ENCODE measurements at regions not wholly inside any gene's neighbourhood (a gene's known extent, or its start where the extent isn't known, plus 50 kb on each side); places are given as distances from the start of the nearest gene placed in this dataset.
A peak's percentile ranks its signal among the peaks of the same experiment; 100 is the strongest.
"Not testable (repeated sequence)": the region's sequence is repeated elsewhere in the genome, so short reads cannot be mapped to it uniquely, and the experiment has no call there.

GRCh38 chr5:44943647-44944046 lies 134.9 kb downstream of the MRPS30 start:
- DNase-seq: no peak

DNA sequence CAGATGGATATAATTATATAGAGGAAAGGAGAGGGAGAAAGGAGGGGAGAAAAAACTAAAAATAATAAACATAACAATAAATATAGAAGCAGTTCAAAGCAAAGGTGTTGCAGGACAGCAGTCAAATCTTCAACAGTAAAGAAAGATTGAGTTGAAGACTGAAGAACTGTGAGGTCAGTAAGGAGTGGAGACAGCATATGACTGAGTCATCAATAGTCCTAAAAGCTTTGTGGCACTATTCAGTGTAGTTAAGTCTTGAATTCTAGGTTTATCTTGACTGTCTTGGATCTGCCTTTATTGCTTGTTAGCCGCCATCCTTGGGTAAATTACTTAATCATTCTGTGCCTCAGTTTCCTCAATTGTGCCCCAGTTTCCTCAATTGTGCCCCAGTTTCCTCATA lies 137.0 kb downstream of the MRPS30 start:
- DNase-seq: no peak

GRCh38 chr5:44949687-44950086 lies 140.9 kb downstream of the MRPS30 start:
- no peak for DNase-seq

DNA sequence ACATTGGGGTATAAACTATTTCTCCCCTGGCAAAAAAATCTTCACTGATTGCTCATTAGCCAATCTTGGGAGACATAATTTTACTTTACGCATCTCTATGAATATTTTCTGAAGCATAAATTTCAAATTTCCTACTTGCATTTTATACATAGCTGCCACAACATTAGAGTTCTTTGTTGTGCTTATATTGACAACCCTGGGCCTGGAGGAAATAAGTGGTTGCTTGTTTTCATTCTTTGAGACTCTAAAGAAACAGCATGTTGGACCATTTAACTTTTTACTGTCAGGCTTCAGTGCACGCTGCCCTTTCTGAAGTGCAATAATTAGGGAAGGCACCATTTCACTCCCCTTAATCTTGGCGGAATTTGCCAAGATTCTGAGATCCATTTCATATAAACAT lies 142.6 kb downstream of the MRPS30 start:
- no peak for DNase-seq

GRCh38 chr5:44952376-44952775 lies 143.6 kb downstream of the MRPS30 start:
- peak; percentile 3 for DNase-seq

- DNase-seq: no peak
Measured at GRCh38 chr5:44953078-44953477, 144.3 kb downstream of the MRPS30 start.

GRCh38 chr5:44958943-44959454 lies 150.3 kb downstream of the MRPS30 start:
- not testable (repeated sequence) for DNase-seq

- DNase-seq: no peak
Measured at GRCh38 chr5:44969825-44970224, 161.1 kb downstream of the MRPS30 start.

DNA sequence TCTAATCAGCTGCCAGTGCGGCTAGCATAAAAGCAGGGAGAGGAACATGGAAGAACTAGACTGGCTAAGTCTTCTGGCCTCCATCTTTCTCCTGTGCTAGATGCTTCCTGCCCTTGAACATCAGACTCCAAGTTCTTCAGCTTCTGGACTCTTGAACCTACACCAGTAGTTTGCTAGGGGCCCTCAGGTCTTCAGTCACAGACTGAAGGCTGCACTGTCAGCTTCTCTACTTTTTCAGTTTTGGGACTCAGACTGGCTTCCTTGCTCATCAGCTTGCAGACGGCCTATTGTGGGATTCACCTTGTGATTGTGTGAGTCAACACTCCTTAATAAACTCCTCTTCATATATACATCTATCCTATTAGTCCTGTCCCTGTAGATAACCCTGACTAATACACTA lies 162.2 kb downstream of the MRPS30 start:
- not testable (repeated sequence) for DNase-seq

- DNase-seq: no peak
Measured at GRCh38 chr5:44974813-44975212, 166.1 kb downstream of the MRPS30 start.

DNA sequence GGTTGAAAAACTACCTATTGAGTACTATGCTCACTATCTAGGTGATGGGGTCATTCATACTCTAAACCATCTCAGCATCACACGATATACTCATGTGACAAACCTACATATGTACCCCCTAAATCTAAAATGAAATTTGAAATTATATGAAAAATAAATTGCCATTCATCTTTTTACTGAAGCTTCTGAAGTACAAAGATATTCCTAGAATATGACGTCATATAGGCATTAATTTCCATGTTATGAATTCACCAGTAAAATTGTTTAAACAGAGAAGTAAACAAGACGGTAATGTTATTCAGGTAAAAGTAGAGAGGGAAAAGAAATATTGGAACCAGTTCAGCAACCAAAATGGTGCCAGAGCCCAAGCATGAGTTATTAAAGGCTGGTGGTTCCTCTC lies 173.0 kb downstream of the MRPS30 start:
- DNase-seq: no peak

DNA sequence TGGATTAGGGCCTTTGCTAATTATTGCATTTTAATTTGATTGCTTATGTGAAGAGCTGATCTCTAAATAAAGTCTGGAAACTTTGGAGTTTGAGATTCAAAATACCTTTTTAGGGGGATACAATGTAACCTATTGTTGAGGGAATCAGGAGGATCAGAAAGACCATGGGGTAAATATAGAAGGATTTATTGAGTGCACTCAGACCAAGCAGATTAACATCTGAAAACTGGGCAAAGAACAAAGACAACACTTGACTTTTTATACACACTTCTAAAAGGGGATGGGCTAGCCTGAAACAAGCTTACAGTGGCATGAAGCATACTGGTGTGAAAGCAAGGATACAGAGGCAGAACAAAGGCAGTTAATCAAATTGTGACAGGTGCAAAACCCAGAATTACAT lies 174.3 kb downstream of the MRPS30 start:
- DNase-seq: no peak

DNA sequence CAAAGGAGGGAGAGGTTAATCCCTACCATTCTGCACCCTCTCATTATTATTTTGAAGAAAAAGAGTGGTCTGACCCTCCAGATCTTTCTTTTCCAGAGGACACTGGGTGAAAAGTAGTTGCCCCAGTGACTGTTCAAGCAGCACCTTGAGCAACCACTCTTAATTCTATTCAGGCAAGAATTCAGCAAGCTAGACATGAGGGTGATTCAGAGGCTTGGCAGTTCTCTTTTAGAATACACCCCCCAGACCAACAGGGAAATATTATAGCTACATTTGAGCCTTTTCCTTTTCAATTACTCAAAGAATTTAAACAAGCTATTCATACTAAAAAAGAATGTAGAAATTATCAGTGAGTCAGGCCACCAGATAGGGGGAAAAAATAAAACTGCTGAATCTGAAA lies 178.3 kb downstream of the MRPS30 start:
- DNase-seq: no peak

DNA sequence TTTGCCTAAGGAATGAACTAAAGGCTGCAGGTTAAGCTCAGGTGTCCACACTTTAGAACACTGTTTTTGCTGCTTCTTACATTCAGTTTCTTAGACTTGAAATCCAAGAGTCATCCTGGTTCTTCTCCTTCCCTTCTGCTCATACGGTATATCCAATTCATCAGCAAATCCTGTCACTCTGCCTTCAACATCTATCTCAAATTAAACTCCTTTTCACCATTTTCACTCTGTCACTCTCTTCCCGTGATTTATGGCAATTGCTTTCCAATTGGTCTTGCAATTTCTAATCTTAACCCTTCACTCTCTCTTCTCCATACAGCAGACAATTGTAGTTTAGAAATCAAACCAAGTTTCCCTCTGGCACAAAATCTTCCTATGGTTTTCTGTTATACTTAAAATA lies 182.9 kb downstream of the MRPS30 start:
- no peak for DNase-seq

- no peak for DNase-seq
Measured at GRCh38 chr5:44993286-44993685, 184.5 kb downstream of the MRPS30 start.

DNA sequence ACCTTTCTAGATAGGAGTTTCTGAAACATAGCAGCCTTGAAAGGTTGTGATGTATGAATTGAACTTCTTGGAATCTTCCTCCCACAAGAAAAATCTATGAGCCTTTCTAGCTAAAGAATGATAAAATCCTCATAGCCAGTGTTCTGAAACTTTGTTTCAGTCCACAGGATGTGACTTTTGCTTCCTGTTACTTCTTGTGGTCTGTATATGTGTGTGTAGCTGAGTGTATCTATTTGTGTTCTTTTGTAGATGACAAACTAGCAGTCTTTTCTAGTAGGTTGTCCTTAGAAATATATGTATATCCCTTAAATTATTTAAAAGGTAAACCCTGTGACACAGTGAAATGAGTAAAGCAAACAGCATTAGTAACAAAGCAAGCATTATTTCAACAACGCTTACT lies 188.8 kb downstream of the MRPS30 start:
- DNase-seq: no peak

GRCh38 chr5:45007102-45007501 lies 198.4 kb downstream of the MRPS30 start:
- DNase-seq: not testable (repeated sequence)

GRCh38 chr5:45017568-45017967 lies 208.8 kb downstream of the MRPS30 start:
- no peak for DNase-seq

GRCh38 chr5:45029553-45029952 lies 220.8 kb downstream of the MRPS30 start:
- no peak for DNase-seq

DNA sequence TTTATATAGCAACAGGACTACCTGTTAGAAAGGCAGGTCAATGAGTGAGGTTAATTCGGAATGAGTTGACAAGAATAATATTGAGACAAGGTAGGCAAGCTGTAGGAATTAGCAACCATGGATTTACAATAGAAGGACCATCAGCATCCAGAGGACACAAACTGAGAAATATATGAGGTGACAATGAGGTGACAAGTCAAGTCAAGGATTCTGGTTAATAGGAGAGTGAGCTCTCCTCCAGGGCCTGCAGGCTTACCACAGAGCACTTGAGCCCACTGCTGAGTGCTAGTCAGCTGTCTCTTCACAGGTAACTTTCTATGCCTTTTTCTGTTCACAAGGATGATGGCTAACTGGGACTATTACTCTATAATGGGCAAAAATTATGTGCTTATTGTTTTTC lies 227.2 kb downstream of the MRPS30 start:
- no peak for DNase-seq

GRCh38 chr5:45037927-45038326 lies 229.2 kb downstream of the MRPS30 start:
- no peak for DNase-seq

DNA sequence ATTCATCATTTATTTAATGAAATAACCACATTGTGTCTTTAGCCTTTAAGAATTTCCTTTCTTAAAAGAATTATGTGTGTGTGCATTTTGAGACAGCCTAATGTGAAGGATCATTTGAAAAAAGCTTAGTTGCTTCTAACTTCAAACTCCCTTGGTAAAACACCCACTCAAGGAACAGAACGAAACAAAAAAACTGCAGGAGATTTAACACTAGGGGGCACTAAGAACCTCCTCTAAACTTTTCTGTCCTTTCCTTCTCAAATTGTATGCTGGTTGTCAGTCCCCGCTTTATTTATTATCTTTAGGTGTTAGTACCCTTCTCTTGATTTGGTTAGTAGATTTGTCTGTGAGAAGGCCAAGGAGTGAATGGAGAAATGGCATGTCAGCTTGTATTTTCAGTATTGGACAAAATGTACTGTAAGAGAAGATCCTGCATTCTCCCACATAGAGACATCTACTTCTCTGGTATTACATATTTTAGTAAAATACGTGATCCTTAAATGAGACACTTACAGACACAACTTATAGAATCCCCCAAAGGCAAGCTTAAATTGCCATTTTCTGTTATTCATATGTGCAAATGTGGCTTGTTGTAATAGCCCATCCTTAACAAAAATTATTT lies 229.7 kb downstream of the MRPS30 start:
- DNase-seq: peak; percentile 3

GRCh38 chr5:45042283-45042682 lies 233.5 kb downstream of the MRPS30 start:
- DNase-seq: no peak

GRCh38 chr5:45057564-45057963 lies 248.8 kb downstream of the MRPS30 start:
- no peak for DNase-seq

GRCh38 chr5:45060724-45061123 lies 252.0 kb downstream of the MRPS30 start:
- DNase-seq: no peak

Data from DMS153 (cell line).